Sigmoid colon (tissue), 4 donors: ENCODE measurements at regions not wholly inside any gene's neighbourhood (a gene's known extent, or its start where the extent isn't known, plus 50 kb on each side); places are given as distances from the start of the nearest gene placed in this dataset.

Source experiments
- CTCF ChIP-seq, 4 experiments: fragments of 450-650 bp in 3 of 4; fragments of 200-600 bp in 1 of 4; IDR thresholded peaks; one replicate each; pipeline ENCODE4 v1.5.1; 2016 to 2019; ENCODE audit warnings: antibody characterized with exemption in 4 of 4, mild to moderate bottlenecking in 3 of 4, moderate library complexity in 2 of 4
- POLR2AphosphoS5 ChIP-seq, 4 donors: sonication (generic); formaldehyde crosslinking; IDR thresholded peaks; one replicate each; pipeline ENCODE4 v1.6.1; 2017; ENCODE audit warnings: antibody characterized with exemption in 4 of 4

GRCh38 chr5:74286734-74287695, 353.5 kb downstream of the ENC1 start:
- TF ChIP-seq POLR2AphosphoS5 (IDR thresholded peaks at IDR 0.05) (no peak), CTCF (IDR thresholded peaks at IDR 0.05) (no peak)
